HepG2 (cell line): ENCODE measurements at regions not wholly inside any gene's neighbourhood (a gene's known extent, or its start where the extent isn't known, plus 50 kb on each side); places are given as distances from the start of the nearest gene placed in this dataset.
A peak's percentile ranks its signal among the peaks of the same experiment; 100 is the strongest.
"Not testable (repeated sequence)": the region's sequence is repeated elsewhere in the genome, so short reads cannot be mapped to it uniquely, and the experiment has no call there.

Experiments used
- ATAC-seq: fragments of 200-7000 bp; cut with Tn5 transposase; 3 replicates; pipeline ENCODE4 v1.9.1; 2020; ENCODE audit warnings: mild to moderate bottlenecking, moderate library complexity
- BruUV-seq: library from RNA; stranded (reverse); fragments of 400-500 nt; replicated peaks from 2 replicates; lab custom pipeline; 2021; lab: Mats Ljungman, UMichigan
- CTCF ChIA-PET: fragments of 300-600 bp; formaldehyde crosslinking; extraction: SDS; loops from one replicate; lab custom pipeline; 2021; ENCODE audit warnings: low total read pairs, inconsistent platforms, low intra/inter-chr PET ratio; lab: Yijun Ruan, JAX
- POLR2A ChIA-PET: fragments of 350-600 bp; sonication (Branson Sonifier 250); formaldehyde crosslinking; loops from one replicate; lab custom pipeline; 2020; ENCODE audit warnings: antibody characterized with exemption, inconsistent platforms; lab: Yijun Ruan, JAX
- DNase-seq: peaks from one replicate; pipeline ENCODE4 v3.0.0-alpha.2; 2015; ENCODE audit warnings: low spot score
- FAIRE-seq: peaks from 3 replicates; lab custom pipeline; 2011; peaks lifted over from hg19 to GRCh38; lab: Jason Lieb, UNC
- H2AFZ ChIP-seq: one replicate; pipeline ENCODE4 v1.6.1; 2011; ENCODE audit warnings: low read length, inconsistent platforms
- H3K27ac ChIP-seq: fragments of 300-600 bp; 3 replicates; pipeline ENCODE4 v1.8.0; 2011; ENCODE audit warnings: mixed run types, mild to moderate bottlenecking, mixed read lengths, low read length, inconsistent platforms; ENCODE audit not compliant: insufficient read depth; ENCODE audit errors: extremely low read length
- H3K27me3 ChIP-seq, 2 experiments: fragments of 200-600 bp in 1 of 2; 2 replicates in 1 of 2; 3 replicates in 1 of 2; pipeline versions ENCODE4 v1.6.0 to v1.8.0; 2011; ENCODE audit warnings: low read length in 2 of 2, mild to moderate bottlenecking in 2 of 2, moderate library complexity in 2 of 2, inconsistent platforms in 1 of 2; ENCODE audit not compliant: insufficient read depth in 2 of 2, control insufficient read depth in 1 of 2
- H3K36me3 ChIP-seq, 2 experiments: fragments of 200-600 bp in 1 of 2; replicated peaks in 1 of 2; 2 replicates in 1 of 2; 3 replicates in 1 of 2; pipeline versions ENCODE4 v1.5.1 to v1.8.0; 2011; ENCODE audit warnings: low read length in 2 of 2, inconsistent platforms in 1 of 2; ENCODE audit not compliant: insufficient read depth in 2 of 2, control insufficient read depth in 1 of 2
- H3K4me1 ChIP-seq: 2 replicates; pipeline ENCODE4 v1.5.1; 2012; ENCODE audit warnings: low read length, inconsistent platforms; ENCODE audit not compliant: insufficient read depth
- H3K4me2 ChIP-seq: 2 replicates; pipeline ENCODE4 v1.6.0; 2011; ENCODE audit warnings: low read depth, low read length, inconsistent platforms
- H3K4me3 ChIP-seq, 3 experiments: fragments of 200-600 bp in 1 of 3; sonication (generic), shearing (Covaris generic) in 1 of 3; replicated peaks in 1 of 3; 2 replicates each; pipeline ENCODE4 v1.5.1; 2011 to 2016; ENCODE audit warnings: low read length in 3 of 3, inconsistent platforms in 2 of 3, low read depth in 2 of 3, mild to moderate bottlenecking in 2 of 3, control low read depth in 1 of 3, mixed read lengths in 1 of 3; ENCODE audit not compliant: insufficient read depth in 1 of 3
- H3K79me2 ChIP-seq: one replicate; pipeline ENCODE4 v1.6.1; 2011; ENCODE audit warnings: low read length, inconsistent platforms; ENCODE audit not compliant: insufficient read depth
- H3K9ac ChIP-seq: 2 replicates; pipeline ENCODE4 v1.6.0; 2011; ENCODE audit warnings: mild to moderate bottlenecking, low read depth, low read length, inconsistent platforms; ENCODE audit not compliant: insufficient read depth
- H3K9me3 ChIP-seq: 2 replicates; pipeline ENCODE4 v1.5.1; 2012; ENCODE audit warnings: mild to moderate bottlenecking, low read length
- H4K20me1 ChIP-seq: 2 replicates; pipeline ENCODE4 v1.6.0; 2011; ENCODE audit warnings: inconsistent platforms, mild to moderate bottlenecking, low read length, moderate library complexity; ENCODE audit not compliant: insufficient read depth
- ZNF83 ChIP-seq: sonication (generic); formaldehyde crosslinking; IDR thresholded peaks from 2 replicates; pipeline ENCODE4 v1.4.0; 2020; ENCODE audit warnings: missing genetic modification reagents, mild to moderate bottlenecking, borderline replicate concordance
- WGBS: methylation state at CpG from one replicate; pipeline ENCODE4 v1.1.6; 2017; ENCODE audit warnings: low lambda C conversion rate; 5-methylcytosine and 5-hydroxymethylcytosine counted together
- in situ Hi-C: cut with HindIII; loops from 2 replicates; pipeline ENCODE4 v1.10.0; 2017; ENCODE audit warnings: low pct_unique_long_range_greater_than_20kb; ENCODE audit not compliant: extremely low pct_ligation_motif_present
- intact Hi-C: fragments of 100-400 bp; cut with micrococcal nuclease; formaldehyde crosslinking; loops from one replicate; pipeline ENCODE4 v1.10.0; 2022; ENCODE audit not compliant: unreplicated experiment
- TF ChIP-seq, protein P1 (sequence below): sonication (generic); formaldehyde crosslinking; IDR thresholded peaks from 2 replicates; pipeline ENCODE4 v1.5.0; 2020; ENCODE audit warnings: mild to moderate bottlenecking, missing genetic modification reagents, moderate library complexity

DNA sequence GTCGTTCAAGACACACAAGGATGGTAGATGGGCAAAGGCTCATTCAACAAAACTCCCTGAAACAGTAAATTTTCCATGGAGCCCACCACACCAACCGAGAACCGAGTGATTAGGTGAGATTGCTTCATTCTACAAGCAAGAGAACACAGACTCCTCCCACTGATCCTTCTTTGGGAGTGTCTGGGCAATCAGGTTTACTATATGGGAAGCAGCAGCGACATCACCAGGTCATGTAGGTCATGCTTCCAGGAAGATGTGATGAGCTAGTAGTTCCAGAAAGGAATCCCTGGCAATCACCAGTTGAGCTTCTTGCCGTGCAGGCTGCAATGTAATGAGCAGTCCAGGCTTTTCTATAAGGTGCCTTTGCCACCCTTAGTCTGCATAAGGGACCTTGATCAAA is 152.8 kb upstream of the NUDT10 start:
- H3K27me3 ChIP-seq, H3K27ac ChIP-seq, H3K9ac ChIP-seq, H3K9me3 ChIP-seq, H3K4me2 ChIP-seq, H3K4me3 ChIP-seq, H4K20me1 ChIP-seq, DNase-seq, H3K4me1 ChIP-seq, intact Hi-C loops, ATAC-seq, BruUV-seq, H3K79me2 ChIP-seq, POLR2A ChIA-PET, H3K36me3 ChIP-seq, CTCF ChIA-PET, H2AFZ ChIP-seq, in situ Hi-C loops: not testable (repeated sequence)
- WGBS: 0% methylated on average over 1 of the region's 5 CpGs
- peak; percentile 79 for FAIRE-seq

DNA sequence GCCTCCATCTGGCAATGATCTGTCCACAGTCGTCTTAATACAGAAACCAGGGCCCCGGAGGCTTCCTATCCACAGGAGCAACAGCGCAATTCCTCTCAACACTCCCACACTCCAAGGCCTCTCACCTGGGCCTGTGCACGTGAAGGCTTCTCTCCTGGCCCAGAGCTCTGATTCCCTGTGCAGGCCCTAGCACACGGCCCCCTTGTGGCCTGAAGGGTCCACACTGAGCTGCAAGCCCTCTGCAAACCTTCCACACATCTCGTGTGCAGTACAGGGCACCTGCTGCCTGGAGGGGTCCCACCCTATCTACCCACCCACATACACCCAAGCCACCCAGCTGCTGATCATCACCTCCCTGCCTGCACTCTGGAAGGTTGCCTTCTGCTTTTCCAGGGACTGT is 150.1 kb upstream of the NUDT10 start:
- ChIA-PET POLR2A (no interaction called here), CTCF (no interaction called here)
- no peak overlapping the region for H3K27ac ChIP-seq
- no peak overlapping the region for H3K4me3 ChIP-seq
- intact Hi-C loops (loop anchor here (1.0 kb wide), 1 partner anchor 34 kb away; no protein-coding TSS in a partner anchor), in situ Hi-C loops (no loop called here)
- TF ChIP-seq, protein P1, sequence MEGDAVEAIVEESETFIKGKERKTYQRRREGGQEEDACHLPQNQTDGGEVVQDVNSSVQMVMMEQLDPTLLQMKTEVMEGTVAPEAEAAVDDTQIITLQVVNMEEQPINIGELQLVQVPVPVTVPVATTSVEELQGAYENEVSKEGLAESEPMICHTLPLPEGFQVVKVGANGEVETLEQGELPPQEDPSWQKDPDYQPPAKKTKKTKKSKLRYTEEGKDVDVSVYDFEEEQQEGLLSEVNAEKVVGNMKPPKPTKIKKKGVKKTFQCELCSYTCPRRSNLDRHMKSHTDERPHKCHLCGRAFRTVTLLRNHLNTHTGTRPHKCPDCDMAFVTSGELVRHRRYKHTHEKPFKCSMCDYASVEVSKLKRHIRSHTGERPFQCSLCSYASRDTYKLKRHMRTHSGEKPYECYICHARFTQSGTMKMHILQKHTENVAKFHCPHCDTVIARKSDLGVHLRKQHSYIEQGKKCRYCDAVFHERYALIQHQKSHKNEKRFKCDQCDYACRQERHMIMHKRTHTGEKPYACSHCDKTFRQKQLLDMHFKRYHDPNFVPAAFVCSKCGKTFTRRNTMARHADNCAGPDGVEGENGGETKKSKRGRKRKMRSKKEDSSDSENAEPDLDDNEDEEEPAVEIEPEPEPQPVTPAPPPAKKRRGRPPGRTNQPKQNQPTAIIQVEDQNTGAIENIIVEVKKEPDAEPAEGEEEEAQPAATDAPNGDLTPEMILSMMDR: peak; percentile 45
- no peak for TF ChIP-seq ZNF83 (CRISPR knock-in tag)
- H3K4me2 ChIP-seq: no peak overlapping the region
- H3K79me2 ChIP-seq: no peaks in the 10 kb centered on the region
- WGBS: 6% methylated on average over 3 of the region's 6 CpGs
- no peak overlapping the region for H3K9ac ChIP-seq
- H3K27me3 ChIP-seq: no peaks in the 10 kb centered on the region; a peak in 1 of 5 replicates
- no peaks in the 10 kb centered on the region for H3K4me1 ChIP-seq
- BruUV-seq: no TSS peak
- peak; percentile 87 for ATAC-seq
- H3K9me3 ChIP-seq: no peaks in the 10 kb centered on the region
- no peaks in the 10 kb centered on the region for H4K20me1 ChIP-seq
- H2AFZ ChIP-seq: no peak overlapping the region
- no peak for DNase-seq
- no peaks in the 10 kb centered on the region for H3K36me3 ChIP-seq
- no peak for FAIRE-seq
